CD4-positive, CD25-positive, alpha-beta regulatory T cell (primary cell): ENCODE measurements at regions not wholly inside any gene's neighbourhood (a gene's known extent, or its start where the extent isn't known, plus 50 kb on each side); places are given as distances from the start of the nearest gene placed in this dataset.

Source experiments
- ATAC-seq, 2 donors: fragments of 150-1000 bp; cut with Tn5 transposase; one replicate each; pipeline ENCODE4 v1.10.0; 2021; ENCODE audit warnings: low read depth in 2 of 2, moderate number of reproducible peaks in 2 of 2, moderate library complexity in 1 of 2
- DNase-seq, 3 donors: peaks; one replicate each; pipeline versions ENCODE4 v3.0.0 to v3.0.0-alpha.2; 2012 to 2022; ENCODE audit warnings: mixed read lengths in 1 of 3
- H3K27ac ChIP-seq: one replicate; pipeline ENCODE4 v1.7.0; 2013; ENCODE audit warnings: mild to moderate bottlenecking, low read length; ENCODE audit not compliant: insufficient read depth, poor library complexity, severe bottlenecking
- H3K27me3 ChIP-seq: one replicate; pipeline ENCODE4 v1.7.0; 2013; ENCODE audit warnings: low read length; ENCODE audit not compliant: control insufficient read depth, insufficient read depth
- H3K36me3 ChIP-seq: one replicate; pipeline ENCODE4 v1.7.0; 2013; ENCODE audit warnings: mild to moderate bottlenecking, low read length, moderate library complexity; ENCODE audit not compliant: control insufficient read depth, insufficient read depth
- H3K4me1 ChIP-seq: 2 replicates; pipeline ENCODE4 v1.7.0; 2013; ENCODE audit warnings: mild to moderate bottlenecking, low read length; ENCODE audit not compliant: insufficient read depth, control insufficient read depth, poor library complexity, severe bottlenecking
- H3K4me3 ChIP-seq: one replicate; pipeline ENCODE4 v1.7.0; 2013; ENCODE audit warnings: low read depth, mild to moderate bottlenecking, low read length, moderate library complexity
- H3K9me3 ChIP-seq, 2 experiments: 1 replicate in 1 of 2; 2 replicates in 1 of 2; pipeline ENCODE4 v1.7.0; 2013; ENCODE audit warnings: low read length in 2 of 2, mild to moderate bottlenecking in 1 of 2, moderate library complexity in 1 of 2; ENCODE audit not compliant: control insufficient read depth in 2 of 2
- H3K27ac Mint-ChIP-seq, 3 donors: one replicate each; pipeline ENCODE4 v1.8.0; 2020 to 2022; ENCODE audit warnings: mild to moderate bottlenecking in 3 of 3, mixed read lengths in 3 of 3, moderate library complexity in 2 of 3
- H3K27me3 Mint-ChIP-seq: one replicate; pipeline ENCODE4 v1.8.0; 2022; ENCODE audit warnings: mild to moderate bottlenecking, mixed read lengths
- H3K36me3 Mint-ChIP-seq: one replicate; pipeline ENCODE4 v1.8.0; 2020; ENCODE audit warnings: mixed read lengths
- H3K4me1 Mint-ChIP-seq, 4 donors: one replicate each; pipeline ENCODE4 v1.8.0; 2020 to 2022; ENCODE audit warnings: mixed read lengths in 4 of 4, mild to moderate bottlenecking in 1 of 4
- H3K4me3 Mint-ChIP-seq, 4 donors: one replicate each; pipeline ENCODE4 v1.8.0; 2020 to 2022; ENCODE audit warnings: mild to moderate bottlenecking in 4 of 4, mixed read lengths in 4 of 4, moderate library complexity in 3 of 4
- H3K9me3 Mint-ChIP-seq, 7 donors: one replicate each; pipeline ENCODE4 v1.8.0; 2020 to 2022; ENCODE audit warnings: mixed read lengths in 7 of 7, mild to moderate bottlenecking in 3 of 7, moderate library complexity in 2 of 7

- no peak overlapping the region for H3K27ac Mint-ChIP-seq
- peaks cover 31% of the 10 kb centered on the region for H3K4me1 ChIP-seq
- peaks cover 0 to 32% (median 9%) of the 10 kb centered on the region in 4 donors for H3K4me1 Mint-ChIP-seq
- no peaks in the 10 kb centered on the region for H3K36me3 Mint-ChIP-seq
- peaks cover 83% of the 10 kb centered on the region for H3K27me3 Mint-ChIP-seq
- H3K9me3 ChIP-seq = no peaks in the 10 kb centered on the region
- DNase-seq = no peak
- H3K9me3 Mint-ChIP-seq = peaks cover 0 to 3% (median 0%) of the 10 kb centered on the region in 7 donors
- peak overlapping the region in 1 of 4 donors; percentile 65 for H3K4me3 Mint-ChIP-seq
- H3K27ac ChIP-seq = no peak overlapping the region
- ATAC-seq = no peak
- peaks cover 58% of the 10 kb centered on the region for H3K27me3 ChIP-seq
- H3K4me3 ChIP-seq = no peak overlapping the region
- no peaks in the 10 kb centered on the region for H3K36me3 ChIP-seq
Observed at GRCh38 chr15:89402518-89402805, 67.8 kb upstream of the POLG start.

DNA sequence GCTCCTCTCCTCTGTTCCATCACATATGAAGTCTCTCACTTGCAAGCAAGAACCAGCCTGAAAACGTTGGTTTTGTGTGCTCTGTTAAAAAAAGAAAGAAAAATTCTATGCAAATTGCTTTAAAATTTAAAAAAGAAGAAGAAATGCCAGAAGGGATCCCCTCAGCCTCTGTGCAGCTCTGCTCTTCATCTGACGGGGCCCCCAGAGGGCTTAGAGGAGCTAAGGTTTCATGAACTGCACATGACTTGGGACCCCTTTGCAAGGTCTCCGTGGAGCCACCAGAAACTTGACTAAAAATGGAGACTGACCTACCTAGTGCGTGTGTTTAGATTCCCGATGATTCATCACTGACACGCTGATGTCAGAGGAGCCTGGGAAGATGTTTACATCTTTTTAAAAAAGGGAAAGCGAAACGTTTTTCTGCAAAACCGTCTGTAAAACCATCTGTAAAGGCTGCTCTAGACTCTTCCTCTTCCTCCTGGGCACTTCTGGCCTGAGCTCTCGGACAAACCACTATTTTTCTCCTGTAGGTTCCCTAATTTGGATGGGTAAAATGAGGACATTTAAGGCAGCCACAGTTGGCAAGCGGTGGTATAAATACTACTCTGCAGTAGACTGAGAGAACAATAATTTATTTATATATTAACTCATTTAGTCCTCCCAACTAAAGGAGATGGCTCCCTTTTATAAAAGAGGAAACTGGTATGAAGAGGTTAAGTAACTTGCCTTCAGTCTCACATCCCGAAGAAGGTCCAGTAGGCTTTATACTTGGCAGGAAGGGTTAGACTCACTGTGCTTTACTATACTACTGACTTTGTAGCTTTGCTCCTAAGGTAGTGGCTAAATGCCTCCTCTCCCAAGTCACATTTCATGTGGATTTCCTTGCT lies 67.2 kb upstream of the POLG start:
- H3K9me3 Mint-ChIP-seq = peaks cover 0 to 3% (median 0%) of the 10 kb centered on the region in 7 donors
- DNase-seq (no peak), ATAC-seq (no peak)
- Histone ChIP-seq H3K27ac (no peak overlapping the region), H3K9me3 (no peaks in the 10 kb centered on the region), H3K4me3 (no peak overlapping the region), H3K36me3 (no peaks in the 10 kb centered on the region), H3K27me3 (peaks cover 59% of the 10 kb centered on the region), H3K4me1 (peaks cover 25% of the 10 kb centered on the region)
- H3K27me3 Mint-ChIP-seq = peaks cover 83% of the 10 kb centered on the region
- no peaks in the 10 kb centered on the region for H3K36me3 Mint-ChIP-seq
- H3K27ac Mint-ChIP-seq = no peak overlapping the region
- peak overlapping the region in 2 of 4 donors; percentile 5 to 65 for H3K4me3 Mint-ChIP-seq
- H3K4me1 Mint-ChIP-seq = peaks cover 0 to 27% (median 7%) of the 10 kb centered on the region in 4 donors

- H3K9me3 Mint-ChIP-seq = peaks cover 0 to 3% (median 0%) of the 10 kb centered on the region in 7 donors
Observed at GRCh38 chr15:89400782-89401545, 66.3 kb upstream of the POLG start.

GRCh38 chr15:89400116-89400781 lies 65.6 kb upstream of the POLG start:
- H3K36me3 ChIP-seq = no peaks in the 10 kb centered on the region
- no peak for DNase-seq
- H3K4me3 Mint-ChIP-seq = peak overlapping the region in 1 of 4 donors; percentile 65
- H3K27me3 Mint-ChIP-seq = peaks cover 76% of the 10 kb centered on the region
- ATAC-seq = no peak
- peaks cover 16% of the 10 kb centered on the region for H3K4me1 ChIP-seq
- no peak overlapping the region for H3K27ac ChIP-seq
- peaks cover 0 to 3% (median 0%) of the 10 kb centered on the region in 7 donors for H3K9me3 Mint-ChIP-seq
- H3K4me3 ChIP-seq = no peak overlapping the region
- peaks cover 0 to 18% (median 2%) of the 10 kb centered on the region in 4 donors for H3K4me1 Mint-ChIP-seq
- H3K36me3 Mint-ChIP-seq = no peaks in the 10 kb centered on the region
- H3K9me3 ChIP-seq = no peaks in the 10 kb centered on the region
- no peak overlapping the region for H3K27ac Mint-ChIP-seq
- peaks cover 50% of the 10 kb centered on the region for H3K27me3 ChIP-seq

More at GRCh38 chr15:89400782-89401545, 66.3 kb upstream of the POLG start:
- Histone ChIP-seq H3K27me3 (peaks cover 56% of the 10 kb centered on the region), H3K9me3 (no peaks in the 10 kb centered on the region), H3K27ac (no peak overlapping the region), H3K36me3 (no peaks in the 10 kb centered on the region), H3K4me3 (no peak overlapping the region), H3K4me1 (peaks cover 16% of the 10 kb centered on the region)
- no peak for ATAC-seq
- Mint-ChIP-seq H3K36me3 (no peaks in the 10 kb centered on the region), H3K27ac (peak overlapping the region in 1 of 3 donors; percentile 90), H3K27me3 (peaks cover 83% of the 10 kb centered on the region), H3K4me1 (peaks cover 0 to 18% (median 2%) of the 10 kb centered on the region in 4 donors), H3K4me3 (peak overlapping the region in 3 of 4 donors; percentile 18 to 65 (median 33))
- DNase-seq = no peak

DNA sequence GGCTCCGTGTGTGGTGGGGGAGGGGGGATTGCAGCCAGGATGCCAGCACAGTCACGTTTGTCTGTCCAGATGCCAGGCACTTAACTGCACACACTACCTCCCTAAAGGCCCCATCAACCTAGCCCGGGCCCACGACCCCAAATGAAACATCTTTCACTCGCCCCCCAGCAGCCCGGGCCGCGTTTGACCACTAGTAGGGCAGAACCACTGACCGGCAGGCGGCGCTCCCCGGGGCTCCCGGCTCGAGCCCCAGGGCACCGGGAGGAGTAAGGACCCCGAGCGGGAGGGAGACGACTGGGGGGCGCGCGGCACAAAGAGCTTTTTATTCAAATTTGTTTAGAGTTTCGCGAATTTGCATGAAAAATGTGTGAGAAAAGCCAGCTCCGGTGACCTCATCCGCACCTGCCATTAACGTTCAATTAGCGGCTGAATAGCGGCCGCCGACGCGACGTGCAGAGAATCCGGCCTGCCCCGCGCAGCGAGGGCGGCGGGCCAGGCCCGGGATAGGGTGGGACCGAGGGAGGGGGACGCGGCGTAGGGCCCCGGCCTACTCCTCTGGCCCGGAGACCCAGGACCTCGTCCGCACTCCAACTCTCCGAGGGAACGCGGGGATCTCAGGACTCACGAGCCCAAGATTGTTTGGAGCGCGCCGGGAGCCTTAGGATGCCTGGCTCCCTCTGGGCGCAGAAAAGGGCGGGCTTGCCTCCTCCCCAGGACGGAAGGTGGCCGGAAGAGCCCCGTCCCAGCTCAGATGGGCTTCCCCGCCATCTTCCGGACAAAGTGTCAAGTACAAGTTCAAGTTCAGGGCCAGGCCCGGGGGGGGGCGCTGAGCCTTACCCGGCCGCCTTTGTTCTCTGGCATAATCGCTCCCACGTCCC lies 64.9 kb upstream of the POLG start:
- H3K27me3 Mint-ChIP-seq = peaks cover 78% of the 10 kb centered on the region
- peaks cover 0 to 3% (median 0%) of the 10 kb centered on the region in 7 donors for H3K9me3 Mint-ChIP-seq
- peak in 1 of 3 donors; percentile 51 for DNase-seq
- ATAC-seq = peak in 1 of 2 donors; percentile 40
- no peaks in the 10 kb centered on the region for H3K36me3 Mint-ChIP-seq
- Histone ChIP-seq H3K9me3 (no peaks in the 10 kb centered on the region), H3K4me3 (no peak overlapping the region), H3K27me3 (peaks cover 43% of the 10 kb centered on the region), H3K4me1 (peaks cover 16% of the 10 kb centered on the region), H3K36me3 (no peaks in the 10 kb centered on the region), H3K27ac (no peak overlapping the region)
- no peak overlapping the region for H3K27ac Mint-ChIP-seq
- H3K4me1 Mint-ChIP-seq = peaks cover 0 to 18% (median 2%) of the 10 kb centered on the region in 4 donors
- peak overlapping the region; percentile 35 to 80 (median 72) for H3K4me3 Mint-ChIP-seq

DNA sequence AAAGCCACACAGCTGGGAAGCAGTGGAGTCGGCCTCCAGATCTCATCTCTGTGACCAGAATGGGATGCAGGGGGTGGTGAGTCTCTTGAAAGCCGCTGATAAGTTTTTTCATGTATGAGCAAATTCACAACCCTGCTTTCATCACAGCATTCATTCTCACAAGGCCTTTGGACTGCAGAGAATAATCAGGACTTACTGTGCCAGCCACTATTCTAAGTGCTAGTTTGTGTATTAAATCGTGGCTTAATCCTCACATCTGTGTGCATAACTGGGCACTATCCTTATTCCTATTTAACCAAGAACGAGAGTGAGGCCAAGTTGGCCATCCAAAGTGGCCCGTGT lies 64.2 kb upstream of the POLG start:
- H3K27me3 Mint-ChIP-seq = peaks cover 77% of the 10 kb centered on the region
- peaks cover 16% of the 10 kb centered on the region for H3K4me1 ChIP-seq

GRCh38 chr15:89397653-89398023 lies 63.0 kb upstream of the POLG start:
- H3K27me3 ChIP-seq = peaks cover 26% of the 10 kb centered on the region

More for the DNA sequence above, 64.2 kb upstream of the POLG start:
- H3K9me3 ChIP-seq = no peaks in the 10 kb centered on the region
- peak overlapping the region; percentile 10 to 80 (median 72) for H3K4me3 Mint-ChIP-seq
- no peak overlapping the region for H3K27ac ChIP-seq
- no peak overlapping the region for H3K27ac Mint-ChIP-seq
- peaks cover 0 to 3% (median 0%) of the 10 kb centered on the region in 7 donors for H3K9me3 Mint-ChIP-seq
- no peaks in the 10 kb centered on the region for H3K36me3 ChIP-seq
- H3K4me1 Mint-ChIP-seq = peaks cover 0 to 18% (median 2%) of the 10 kb centered on the region in 4 donors
- H3K27me3 ChIP-seq = peaks cover 37% of the 10 kb centered on the region
- no peaks in the 10 kb centered on the region for H3K36me3 Mint-ChIP-seq
- no peak for ATAC-seq
- no peak overlapping the region for H3K4me3 ChIP-seq
- DNase-seq = no peak

More at GRCh38 chr15:89397653-89398023, 63.0 kb upstream of the POLG start:
- no peak overlapping the region for H3K27ac ChIP-seq
- ATAC-seq (no peak), DNase-seq (no peak)
- Mint-ChIP-seq H3K27me3 (peaks cover 74% of the 10 kb centered on the region), H3K36me3 (no peaks in the 10 kb centered on the region), H3K4me1 (peaks cover 0 to 18% (median 2%) of the 10 kb centered on the region in 4 donors), H3K4me3 (peak overlapping the region in 1 of 4 donors; percentile 40), H3K27ac (no peak overlapping the region), H3K9me3 (peaks cover 0 to 3% (median 0%) of the 10 kb centered on the region in 7 donors)
- H3K4me3 ChIP-seq = no peak overlapping the region
- no peaks in the 10 kb centered on the region for H3K36me3 ChIP-seq
- H3K4me1 ChIP-seq = peaks cover 16% of the 10 kb centered on the region
- H3K9me3 ChIP-seq = no peaks in the 10 kb centered on the region
